ENCODE measurements at regions not wholly inside any gene's neighbourhood (a gene's known extent, or its start where the extent isn't known, plus 50 kb on each side); places are given as distances from the start of the nearest gene placed in this dataset.
"Not testable (repeated sequence)": the region's sequence is repeated elsewhere in the genome, so short reads cannot be mapped to it uniquely, and the experiment has no call there.

GRCh38 chr6:21928827-21929226 is 335.3 kb downstream of the SOX4 start:
- no peak for DNase-seq

GRCh38 chr6:21931641-21932335 is 338.2 kb downstream of the SOX4 start:
- no peak for DNase-seq

GRCh38 chr6:21933351-21933750 is 339.8 kb downstream of the SOX4 start:
- no peak for DNase-seq

- DNase-seq: no peak
These were observed 341.6 kb downstream of the SOX4 start for GRCh38 chr6:21935142-21935541.

GRCh38 chr6:21935561-21936028 is 342.0 kb downstream of the SOX4 start:
- DNase-seq: no peak

DNA sequence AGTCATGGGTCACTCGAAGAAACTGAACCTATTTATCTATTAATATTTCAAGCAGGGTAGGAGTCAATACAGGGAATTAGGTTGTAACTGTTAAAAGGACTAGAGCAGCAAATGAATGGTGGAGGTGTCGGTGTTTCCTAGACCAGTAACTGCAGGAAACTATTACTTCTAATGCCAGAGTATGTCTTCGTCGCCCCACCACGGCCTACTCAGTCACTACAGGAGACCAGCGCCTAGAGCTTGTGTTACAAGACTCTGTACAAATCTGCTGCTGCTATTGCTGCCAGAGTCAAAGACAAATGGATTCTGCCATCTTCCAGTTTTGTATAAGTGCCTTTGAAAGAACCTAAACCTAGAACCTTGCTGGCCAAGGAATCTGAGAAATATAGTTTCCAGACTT is 343.9 kb downstream of the SOX4 start:
- DNase-seq: no peak

GRCh38 chr6:21939066-21939465 is 345.5 kb downstream of the SOX4 start:
- not testable (repeated sequence) for DNase-seq

GRCh38 chr6:21941926-21942325 is 348.4 kb downstream of the SOX4 start:
- DNase-seq: no peak

- no peak for DNase-seq
These were observed 349.3 kb downstream of the SOX4 start for GRCh38 chr6:21942897-21943296.

GRCh38 chr6:21946298-21946783 is 350.5 kb downstream of the PRL start:
- no peak for DNase-seq

DNA sequence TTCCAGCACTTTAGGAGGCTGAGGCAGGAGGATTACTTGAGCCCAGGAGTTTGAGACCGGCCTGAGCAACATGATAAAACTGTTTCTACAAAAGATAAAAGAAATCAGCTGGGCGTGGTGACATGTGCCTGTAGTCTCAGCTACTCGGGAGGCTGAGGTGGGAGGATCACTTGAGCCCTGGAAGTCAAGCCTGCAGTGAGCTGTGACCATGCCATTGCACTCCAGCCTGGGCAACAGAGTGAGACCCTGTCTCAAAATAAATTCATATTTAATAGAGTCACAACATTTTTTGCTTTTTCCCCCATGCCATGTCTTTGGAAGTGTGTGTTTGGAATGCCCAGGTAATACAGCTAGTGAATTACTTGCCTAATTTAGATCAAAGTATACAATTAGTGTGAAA is 349.6 kb downstream of the PRL start:
- DNase-seq: not testable (repeated sequence)

GRCh38 chr6:21947731-21948386 is 349.0 kb downstream of the PRL start:
- DNase-seq: no peak

DNA sequence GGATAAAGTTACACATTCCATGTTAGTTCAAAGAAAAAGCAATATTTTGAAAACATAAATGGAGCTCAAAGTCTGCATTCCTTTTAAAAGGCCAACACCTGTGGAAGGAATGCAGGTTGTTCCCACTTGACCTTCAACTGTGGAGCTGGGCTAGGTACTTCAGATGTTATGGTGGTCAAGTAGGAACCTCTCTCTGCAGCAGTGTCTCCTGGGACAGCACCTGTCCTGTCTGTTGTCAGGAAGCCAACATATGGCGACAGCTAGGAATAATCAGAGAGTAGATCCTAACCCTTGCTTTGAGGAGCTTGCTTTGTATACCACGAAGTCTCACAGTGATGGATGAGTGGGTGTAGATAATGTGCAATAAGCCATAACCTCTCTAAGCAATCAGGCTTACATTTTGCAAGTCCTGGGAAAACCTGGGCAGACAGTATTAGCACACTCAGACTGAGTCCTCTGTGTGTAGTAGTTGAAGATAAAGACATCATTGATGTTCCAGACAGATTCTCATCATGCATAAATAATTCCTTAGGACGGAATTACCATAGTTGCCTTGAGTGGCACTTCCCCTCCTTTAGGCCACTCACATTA is 347.5 kb downstream of the PRL start:
- DNase-seq: no peak

GRCh38 chr6:21952367-21952766 is 344.5 kb downstream of the PRL start:
- no peak for DNase-seq

DNA sequence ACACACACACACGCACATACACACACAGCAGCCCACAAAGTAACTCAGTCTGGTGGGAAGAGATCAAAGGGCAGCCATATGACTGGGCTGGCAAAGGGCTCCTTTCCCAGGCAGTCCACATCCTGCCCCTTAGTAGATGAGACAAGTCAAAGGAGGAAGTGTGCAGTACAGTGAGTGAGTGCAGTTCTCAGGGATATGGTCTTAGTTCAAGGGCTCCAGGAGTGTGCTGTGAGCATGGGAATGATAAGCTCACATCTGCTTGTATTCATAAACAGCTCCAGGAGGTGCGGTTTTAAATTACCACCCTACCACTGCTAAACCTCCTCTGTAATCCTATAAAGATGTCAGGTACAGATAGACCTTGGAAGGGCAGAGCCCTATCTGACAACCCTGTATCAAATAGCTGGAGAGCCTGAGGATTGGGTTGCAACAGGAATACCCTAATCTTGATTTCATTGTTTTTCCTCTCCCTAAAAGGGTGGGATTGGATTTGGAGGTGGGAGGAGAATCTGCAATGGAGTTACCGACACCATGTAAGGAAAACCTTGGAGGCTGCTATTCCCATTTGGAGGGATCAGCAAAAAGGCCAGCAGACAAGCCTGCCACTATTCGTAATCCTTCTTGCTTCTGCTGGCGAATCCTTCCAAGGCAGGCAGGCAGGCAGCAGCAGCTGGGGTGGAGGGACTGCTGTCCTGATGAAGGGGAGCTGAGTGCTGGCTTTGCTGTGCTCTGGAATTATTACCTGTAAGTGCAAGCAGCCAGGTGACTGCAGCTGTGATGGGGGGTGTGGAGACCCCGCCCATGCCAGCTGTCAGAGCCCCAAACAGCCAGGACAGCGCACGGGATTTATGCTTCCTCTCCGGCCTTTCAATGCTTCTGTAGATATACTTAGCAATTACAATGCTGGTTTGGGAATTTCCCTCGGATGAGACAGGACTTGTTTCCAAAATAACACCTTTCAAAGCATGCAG is 342.7 kb downstream of the PRL start:
- DNase-seq: no peak

DNA sequence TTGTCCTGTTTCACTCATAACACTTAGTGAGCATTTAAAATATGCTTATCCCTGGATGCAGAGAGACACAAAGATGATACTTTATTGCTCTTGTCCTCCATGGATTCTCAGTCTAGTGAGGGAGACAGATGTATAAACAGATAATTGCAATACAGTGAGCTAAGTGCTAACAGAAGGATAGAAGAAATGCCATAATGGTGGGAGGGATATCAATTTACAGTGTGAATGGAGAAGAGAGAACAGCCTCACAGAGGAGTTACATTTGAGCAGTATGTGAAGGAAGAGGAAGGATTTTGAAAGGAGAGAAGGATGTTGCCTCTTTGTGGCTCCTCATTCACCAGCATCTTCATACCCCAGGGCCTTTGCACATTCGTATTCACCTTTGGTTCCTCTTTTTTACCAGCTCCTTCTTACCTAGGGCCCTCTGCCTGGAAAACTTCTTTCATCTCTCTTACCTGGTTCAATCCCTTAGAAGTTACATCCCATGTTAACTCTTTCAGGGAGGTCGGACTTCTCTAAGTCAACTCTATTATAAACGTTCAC is 341.7 kb downstream of the PRL start:
- DNase-seq: no peak

GRCh38 chr6:21955951-21956350 is 340.9 kb downstream of the PRL start:
- DNase-seq: no peak

DNA sequence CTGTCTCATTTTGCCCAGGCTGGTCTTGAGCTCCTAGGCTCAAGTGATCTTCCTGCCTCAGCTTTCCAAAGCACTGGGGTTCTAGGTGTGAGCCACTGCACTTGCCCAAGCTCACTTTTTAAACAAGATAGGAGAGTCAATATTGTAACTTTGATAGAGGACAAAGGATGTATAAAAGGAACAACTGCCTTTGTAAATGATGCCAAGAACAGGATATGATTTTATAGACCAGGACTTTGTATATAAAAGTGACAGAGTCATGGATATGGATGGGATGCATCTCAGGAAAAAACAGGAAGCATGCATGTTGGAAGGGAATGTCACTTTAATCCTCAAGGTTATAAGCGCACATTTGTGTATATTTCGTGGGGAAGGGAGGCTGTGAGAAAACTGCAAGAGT is 338.4 kb downstream of the PRL start:
- no peak for DNase-seq

GRCh38 chr6:21961226-21961625 is 335.6 kb downstream of the PRL start:
- DNase-seq: no peak

GRCh38 chr6:21965016-21965415 is 331.8 kb downstream of the PRL start:
- no peak for DNase-seq

- no peak for DNase-seq
These were observed 330.8 kb downstream of the PRL start for GRCh38 chr6:21965953-21966539.
